GM13977 (cell line): ENCODE measurements at regions not wholly inside any gene's neighbourhood (a gene's known extent, or its start where the extent isn't known, plus 50 kb on each side); places are given as distances from the start of the nearest gene placed in this dataset.

Source experiments
- DNase-seq: peaks from one replicate; pipeline ENCODE4 v3.0.0; 2012; ENCODE audit warnings: low spot score
- in situ Hi-C: fragments of 300-500 bp; cut with MboI; formaldehyde crosslinking; loops from one replicate; pipeline ENCODE4 v1.12.0; 2022; ENCODE audit warnings: low sequenced_read_pairs, low pct_unique_long_range_greater_than_20kb, mixed read lengths, inconsistent platforms; ENCODE audit not compliant: unreplicated experiment
- TF ChIP-seq, protein P1 (sequence below): IDR thresholded peaks from 2 replicates; pipeline ENCODE4 v1.5.1; 2012; ENCODE audit warnings: mild to moderate bottlenecking, control low read depth; ENCODE audit not compliant: insufficient read depth; ENCODE audit errors: extremely low read depth, missing control alignments

DNA sequence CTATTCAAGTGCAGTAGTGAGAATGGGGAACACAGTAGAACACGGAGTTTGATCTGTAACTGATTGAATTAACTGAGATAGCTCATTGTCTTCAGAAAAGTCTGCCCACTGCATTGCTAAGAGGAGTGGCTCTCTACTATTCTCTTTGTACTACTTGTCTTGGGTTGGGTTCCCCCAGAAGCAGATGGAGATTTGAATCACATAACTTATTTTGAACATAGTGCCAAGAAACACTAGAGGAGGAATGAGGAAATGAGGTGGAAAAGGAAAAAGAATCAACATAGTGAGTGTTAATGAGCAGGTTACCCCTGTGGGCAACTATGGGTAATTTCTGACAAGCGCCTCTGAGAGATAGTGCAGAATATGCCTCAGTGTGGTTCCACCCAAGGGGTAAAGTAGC is 362.7 kb downstream of the STIM2 start:
- TF ChIP-seq, protein P1, sequence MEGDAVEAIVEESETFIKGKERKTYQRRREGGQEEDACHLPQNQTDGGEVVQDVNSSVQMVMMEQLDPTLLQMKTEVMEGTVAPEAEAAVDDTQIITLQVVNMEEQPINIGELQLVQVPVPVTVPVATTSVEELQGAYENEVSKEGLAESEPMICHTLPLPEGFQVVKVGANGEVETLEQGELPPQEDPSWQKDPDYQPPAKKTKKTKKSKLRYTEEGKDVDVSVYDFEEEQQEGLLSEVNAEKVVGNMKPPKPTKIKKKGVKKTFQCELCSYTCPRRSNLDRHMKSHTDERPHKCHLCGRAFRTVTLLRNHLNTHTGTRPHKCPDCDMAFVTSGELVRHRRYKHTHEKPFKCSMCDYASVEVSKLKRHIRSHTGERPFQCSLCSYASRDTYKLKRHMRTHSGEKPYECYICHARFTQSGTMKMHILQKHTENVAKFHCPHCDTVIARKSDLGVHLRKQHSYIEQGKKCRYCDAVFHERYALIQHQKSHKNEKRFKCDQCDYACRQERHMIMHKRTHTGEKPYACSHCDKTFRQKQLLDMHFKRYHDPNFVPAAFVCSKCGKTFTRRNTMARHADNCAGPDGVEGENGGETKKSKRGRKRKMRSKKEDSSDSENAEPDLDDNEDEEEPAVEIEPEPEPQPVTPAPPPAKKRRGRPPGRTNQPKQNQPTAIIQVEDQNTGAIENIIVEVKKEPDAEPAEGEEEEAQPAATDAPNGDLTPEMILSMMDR = no peak
- DNase-seq = no peak
- in situ Hi-C loops = no loop called here

DNA sequence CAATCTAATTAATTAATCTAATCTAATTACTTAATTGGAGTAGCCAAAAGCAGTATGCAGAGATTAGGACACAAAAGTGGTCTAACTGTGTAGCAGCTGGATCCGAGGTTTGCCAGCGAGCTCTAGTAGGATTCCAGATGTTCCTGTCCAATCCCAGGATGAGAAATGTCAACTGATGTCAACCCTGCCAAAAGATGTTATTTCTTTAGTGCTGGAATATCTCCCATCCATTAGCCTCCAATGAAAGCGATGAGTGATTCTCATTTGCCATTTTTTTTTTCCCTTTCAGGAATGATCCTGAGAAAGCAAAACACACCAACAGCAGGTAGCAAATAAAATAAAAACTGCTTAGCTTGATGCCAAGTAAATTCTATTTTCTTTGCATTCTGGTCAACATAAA is 372.9 kb downstream of the STIM2 start:
- DNase-seq = no peak
- in situ Hi-C loops = no loop called here
- TF ChIP-seq, protein P1 = no peak

DNA sequence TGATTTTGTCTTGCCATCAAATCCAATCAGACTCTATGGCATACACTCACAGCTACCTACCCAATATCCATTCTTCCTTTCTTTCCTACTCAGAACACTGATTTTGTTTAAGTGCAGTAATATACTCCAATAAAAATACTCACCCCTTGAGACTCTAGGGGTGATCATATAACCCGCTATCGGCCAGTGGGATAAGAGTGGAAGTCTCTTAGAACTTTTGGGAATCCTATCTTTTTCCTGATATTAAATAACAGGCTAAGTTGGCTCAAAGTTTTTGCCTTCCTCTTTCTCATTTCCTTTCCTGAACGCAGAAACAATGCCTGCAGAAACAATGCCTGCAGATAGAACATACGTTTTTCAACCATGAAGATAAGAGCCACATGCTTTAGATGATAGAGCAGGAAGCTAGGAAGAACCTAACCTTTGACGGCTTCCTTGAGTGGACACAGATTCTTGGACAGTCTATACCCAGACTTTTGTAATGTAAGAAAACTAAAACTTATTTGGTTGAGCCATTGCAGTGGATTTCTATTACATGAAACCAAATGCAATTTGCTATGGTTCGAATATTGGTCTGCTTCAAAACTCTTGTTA is 373.8 kb downstream of the STIM2 start:
- no peak for DNase-seq
- in situ Hi-C loops = no loop called here
- TF ChIP-seq, protein P1 = no peak

DNA sequence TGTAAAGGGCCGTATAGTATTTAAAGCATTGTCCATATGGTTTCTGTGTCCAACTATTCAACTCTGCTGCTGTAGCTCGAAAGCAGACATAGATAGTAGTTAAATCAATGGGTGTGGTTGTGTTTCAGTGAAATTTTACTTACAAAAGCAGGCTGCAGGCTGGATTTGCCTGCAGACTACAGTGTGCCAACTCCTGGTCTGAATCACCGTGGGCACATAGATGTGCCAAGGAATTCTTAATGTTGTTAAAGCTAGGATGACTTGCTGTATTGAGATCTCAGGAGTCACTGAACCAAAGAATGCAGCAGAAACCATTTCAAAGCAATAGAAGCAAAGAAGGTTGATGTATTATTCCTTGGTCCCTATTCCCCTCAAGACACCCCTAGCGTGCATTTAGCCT is 379.0 kb downstream of the STIM2 start:
- DNase-seq = no peak
- TF ChIP-seq, protein P1 = no peak
- in situ Hi-C loops = no loop called here

DNA sequence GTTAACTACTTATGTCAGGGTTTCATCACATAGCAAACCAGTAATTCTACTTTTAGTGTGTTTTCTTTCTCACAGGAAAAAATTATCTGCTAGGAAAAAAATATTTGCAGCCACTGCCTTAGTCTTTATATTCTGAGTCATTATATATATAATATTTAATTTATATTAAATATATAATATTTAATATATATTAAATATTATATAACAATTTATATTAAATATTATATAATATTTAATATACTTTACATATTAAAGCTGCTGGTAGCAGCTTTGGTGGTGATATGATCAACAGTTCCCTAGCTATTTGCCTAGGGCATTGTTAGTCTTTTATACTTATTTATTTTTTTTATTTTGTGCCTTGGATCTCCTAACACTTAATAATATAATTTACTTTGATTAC is 381.6 kb downstream of the STIM2 start:
- no peak for DNase-seq
- in situ Hi-C loops = no loop called here
- TF ChIP-seq, protein P1 = no peak

DNA sequence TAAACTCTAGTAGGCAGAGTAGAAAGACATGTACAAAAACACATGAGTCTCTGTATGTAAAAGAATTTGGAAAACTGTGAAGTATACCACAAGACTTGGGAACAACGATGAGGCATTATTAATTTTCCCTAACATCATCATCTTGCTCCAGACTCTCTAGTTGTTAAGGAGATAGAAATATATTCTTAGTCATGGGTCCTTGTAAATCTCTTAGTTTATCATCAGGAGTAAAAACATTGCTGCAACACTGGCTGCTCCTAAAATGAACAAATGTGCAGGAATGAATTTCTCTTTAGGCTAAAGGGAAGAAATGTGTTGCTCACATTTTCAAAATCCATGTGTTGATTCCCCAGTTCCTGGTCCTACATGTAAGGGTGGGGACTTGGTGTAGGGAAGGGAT is 384.6 kb downstream of the STIM2 start:
- no peak for DNase-seq
- in situ Hi-C loops = no loop called here
- TF ChIP-seq, protein P1 = no peak

DNA sequence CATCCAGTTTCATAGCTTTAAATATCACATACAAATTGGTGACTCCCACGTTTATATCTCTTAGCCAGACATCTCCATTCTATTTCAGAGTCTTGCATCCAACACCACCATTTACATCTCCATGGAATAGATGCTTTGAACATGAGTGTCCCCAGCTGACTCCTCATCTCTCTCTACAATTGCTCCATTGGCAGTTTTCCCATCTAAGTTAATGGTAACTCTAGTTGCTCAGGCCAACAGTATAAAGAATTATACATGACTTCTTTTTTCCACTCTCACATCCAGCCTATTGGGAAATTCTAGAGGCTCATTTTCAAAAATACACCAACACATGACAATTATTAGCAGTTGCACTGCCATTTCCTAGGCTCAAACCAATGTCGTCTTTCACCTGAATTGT is 388.2 kb downstream of the STIM2 start:
- in situ Hi-C loops = no loop called here
- DNase-seq = no peak
- TF ChIP-seq, protein P1 = no peak
